Fibroblast of villous mesenchyme (primary cell): ENCODE measurements at regions not wholly inside any gene's neighbourhood (a gene's known extent, or its start where the extent isn't known, plus 50 kb on each side); places are given as distances from the start of the nearest gene placed in this dataset.
"Not testable (repeated sequence)": the region's sequence is repeated elsewhere in the genome, so short reads cannot be mapped to it uniquely, and the experiment has no call there.

Source experiments
- DNase-seq: peaks from one replicate; pipeline ENCODE4 v3.0.0-alpha.2; 2010; ENCODE audit warnings: low read depth
- H3K4me3 ChIP-seq: 2 replicates; pipeline ENCODE4 v1.5.1; 2011; ENCODE audit warnings: low read depth, mild to moderate bottlenecking, low read length
- CTCF ChIP-seq: IDR thresholded peaks from 2 replicates; pipeline ENCODE4 v1.5.1; 2012; ENCODE audit warnings: low read depth, mild to moderate bottlenecking, low read length; ENCODE audit not compliant: insufficient read depth

GRCh38 chr4:20159516-20159915 lies 92.2 kb upstream of the SLIT2 start:
- no peak for DNase-seq
- no peak overlapping the region for H3K4me3 ChIP-seq
- TF ChIP-seq CTCF, result no peak

- TF ChIP-seq CTCF, result no peak
- H3K4me3 ChIP-seq, result no peak overlapping the region
- no peak for DNase-seq
Observed at GRCh38 chr4:20158195-20158594, 93.5 kb upstream of the SLIT2 start.

- H3K4me3 ChIP-seq, result no peak overlapping the region
- no peak for DNase-seq
- no peak for TF ChIP-seq CTCF
Observed at GRCh38 chr4:20151436-20151835, 100.3 kb upstream of the SLIT2 start.

- not testable (repeated sequence) for H3K4me3 ChIP-seq, DNase-seq
Observed at GRCh38 chr4:20149143-20149542, 102.6 kb upstream of the SLIT2 start.

- DNase-seq, result no peak
- no peak overlapping the region for H3K4me3 ChIP-seq
- TF ChIP-seq CTCF, result no peak
Observed at GRCh38 chr4:20137176-20137575, 114.5 kb upstream of the SLIT2 start.

- TF ChIP-seq CTCF, result no peak
- H3K4me3 ChIP-seq, result no peak overlapping the region
- DNase-seq, result no peak
Observed at GRCh38 chr4:20127626-20128025, 124.1 kb upstream of the SLIT2 start.

GRCh38 chr4:20126906-20127305 lies 124.8 kb upstream of the SLIT2 start:
- TF ChIP-seq CTCF, result no peak

More at GRCh38 chr4:20126906-20127305, 124.8 kb upstream of the SLIT2 start:
- no peak overlapping the region for H3K4me3 ChIP-seq
- no peak for DNase-seq
